Ishikawa (cell line): ENCODE measurements at regions not wholly inside any gene's neighbourhood (a gene's known extent, or its start where the extent isn't known, plus 50 kb on each side); places are given as distances from the start of the nearest gene placed in this dataset.

Source experiments
- CEBPB ChIP-seq: IDR thresholded peaks from 2 replicates; pipeline ENCODE4 v1.6.1; 2012
- EP300 ChIP-seq: IDR thresholded peaks from 2 replicates; pipeline ENCODE4 v1.6.1; 2012; ENCODE audit warnings: borderline replicate concordance
- FOXM1 ChIP-seq: IDR thresholded peaks from 2 replicates; pipeline ENCODE4 v1.6.1; 2012; ENCODE audit warnings: low read depth, borderline replicate concordance
- MAX ChIP-seq: IDR thresholded peaks from 2 replicates; pipeline ENCODE4 v1.6.1; 2012
- NFIC ChIP-seq: IDR thresholded peaks from 2 replicates; pipeline ENCODE4 v1.6.1; 2012
- RAD21 ChIP-seq: IDR thresholded peaks from 2 replicates; pipeline ENCODE4 v1.6.1; 2012; ENCODE audit warnings: low read depth
- TAF1 ChIP-seq: IDR thresholded peaks from 2 replicates; pipeline ENCODE4 v1.6.1; 2012; ENCODE audit warnings: low read depth, mild to moderate bottlenecking
- YY1 ChIP-seq: IDR thresholded peaks from 2 replicates; pipeline ENCODE4 v1.6.1; 2012; ENCODE audit warnings: low read depth
- ZBTB7A ChIP-seq: IDR thresholded peaks from 2 replicates; pipeline ENCODE4 v1.6.1; 2012; ENCODE audit warnings: low read depth

GRCh38 chr5:120396186-120396585 is 67.9 kb upstream of the PRR16 start:
- TF ChIP-seq NFIC (no peak), MAX (no peak), EP300 (no peak), RAD21 (no peak), ZBTB7A (no peak), YY1 (no peak), TAF1 (no peak), FOXM1 (no peak), CEBPB (no peak)
